ENCODE measurements at regions not wholly inside any gene's neighbourhood (a gene's known extent, or its start where the extent isn't known, plus 50 kb on each side); places are given as distances from the start of the nearest gene placed in this dataset.

- 66 to 76% (median 73%) methylated on average over 10 of the region's 10 CpGs for WGBS, 4 donors
- ATAC-seq, result peak in 2 of 4 donors; percentile 18 to 19
- peak overlapping the region; percentile 12 to 80 (median 63) for H3K27ac ChIP-seq
Measured at GRCh38 chr21:35208104-35208503, 159.0 kb upstream of the RUNX1 start.

GRCh38 chr21:35207322-35207721 lies 158.2 kb upstream of the RUNX1 start:
- no peaks in the 10 kb centered on the region for H3K27me3 ChIP-seq
- intact Hi-C loops (cut with DNase I), result loop anchor here in 3 of 10 donors (2.0 to 10.0 kb wide), 4 partner anchors 37 to 323 kb away; no protein-coding TSS in a partner anchor
- ATAC-seq, result no peak
- H3K36me3 ChIP-seq, result no peaks in the 10 kb centered on the region
- peaks cover 0 to 80% (median 48%) of the 10 kb centered on the region in 12 donors for H3K4me1 ChIP-seq
- DNase-seq, result no peak
- no peak for TF ChIP-seq POLR2A (IDR thresholded peaks at IDR 0.05)
- no peak for TF ChIP-seq CTCF (IDR thresholded peaks at IDR 0.05)
- peak overlapping the region in 11 of 12 donors; percentile 6 to 80 (median 71) for H3K27ac ChIP-seq
- H3K4me3 ChIP-seq, result no peak overlapping the region
- peaks cover 0 to 7% (median 0%) of the 10 kb centered on the region in 12 donors for H3K9me3 ChIP-seq
- WGBS, 4 donors, result 63 to 86% (median 74%) methylated on average over 5 to 9 of the region's 9 CpGs

More at GRCh38 chr21:35208104-35208503, 159.0 kb upstream of the RUNX1 start:
- peak in 3 of 5 donors; percentile 22 to 36 (median 36) for DNase-seq
- TF ChIP-seq POLR2A (IDR thresholded peaks at IDR 0.05), result no peak
- TF ChIP-seq CTCF (IDR thresholded peaks at IDR 0.05), result no peak
- Histone ChIP-seq H3K4me3 (no peak overlapping the region), H3K27me3 (no peaks in the 10 kb centered on the region), H3K36me3 (no peaks in the 10 kb centered on the region), H3K4me1 (peaks cover 0 to 72% (median 46%) of the 10 kb centered on the region in 12 donors), H3K9me3 (peaks cover 0 to 7% (median 0%) of the 10 kb centered on the region in 12 donors)
- intact Hi-C loops (cut with DNase I), result loop anchor here in 3 of 10 donors (5.0 to 10.0 kb wide), 3 partner anchors 313 to 323 kb away; no protein-coding TSS in a partner anchor

- Histone ChIP-seq H3K4me1 (peaks cover 0 to 75% (median 48%) of the 10 kb centered on the region in 12 donors), H3K36me3 (no peaks in the 10 kb centered on the region), H3K27ac (peak overlapping the region; percentile 10 to 80 (median 71)), H3K9me3 (peaks cover 0 to 7% (median 0%) of the 10 kb centered on the region in 12 donors), H3K4me3 (no peak overlapping the region), H3K27me3 (no peaks in the 10 kb centered on the region)
- no peak for TF ChIP-seq POLR2A (IDR thresholded peaks at IDR 0.05)
- no peak for TF ChIP-seq CTCF (IDR thresholded peaks at IDR 0.05)
- intact Hi-C loops (cut with DNase I), result loop anchor here in 3 of 10 donors (2.0 to 10.0 kb wide), 4 partner anchors 38 to 322 kb away; no protein-coding TSS in a partner anchor
- peak in 2 of 5 donors; percentile 23 to 45 for DNase-seq
- WGBS, 4 donors, result 46 to 59% (median 53%) methylated on average over 11 of the region's 11 CpGs
- no peak for ATAC-seq
Measured at GRCh38 chr21:35206141-35207125, 157.3 kb upstream of the RUNX1 start.

All from heart left ventricle (tissue), 16 donors.